ENCODE measurements at regions not wholly inside any gene's neighbourhood (a gene's known extent, or its start where the extent isn't known, plus 50 kb on each side); places are given as distances from the start of the nearest gene placed in this dataset.
"Not testable (repeated sequence)": the region's sequence is repeated elsewhere in the genome, so short reads cannot be mapped to it uniquely, and the experiment has no call there.

GRCh38 chr4:131883181-131883580 lies 1265.9 kb upstream of the PCDH10 start:
- H3K36me3 ChIP-seq (ENCODE audit: low read length); H3K79me2 ChIP-seq (ENCODE audit: insufficient read depth, low read length); H3K27me3 ChIP-seq (ENCODE audit: low read length); H3K27ac ChIP-seq (ENCODE audit: low read depth, low read length); H2AFZ ChIP-seq (ENCODE audit: low read depth, low read length, severe bottlenecking); H3K9me2 ChIP-seq (replicated peaks; ENCODE audit: insufficient read depth, low read length); H3K4me3 ChIP-seq (ENCODE audit: insufficient read depth, low read length, poor library complexity, severe bottlenecking); H3K4me2 ChIP-seq (ENCODE audit: low read depth, low read length, poor library complexity, severe bottlenecking); H3K9ac ChIP-seq (ENCODE audit: low read length); H4K20me1 ChIP-seq (ENCODE audit: low read depth, low read length); H3F3A ChIP-seq (ENCODE audit: insufficient read depth); H3K9me3 ChIP-seq (ENCODE audit: insufficient read depth, low read length): not testable (repeated sequence)

- not testable (repeated sequence) for H3K9me2 ChIP-seq (replicated peaks; ENCODE audit: insufficient read depth, low read length); H4K20me1 ChIP-seq (ENCODE audit: low read depth, low read length); H3K4me3 ChIP-seq (ENCODE audit: insufficient read depth, low read length, poor library complexity, severe bottlenecking); H3K36me3 ChIP-seq (ENCODE audit: low read length); H3F3A ChIP-seq (ENCODE audit: insufficient read depth); H3K9ac ChIP-seq (ENCODE audit: low read length); H3K79me2 ChIP-seq (ENCODE audit: insufficient read depth, low read length); H3K27ac ChIP-seq (ENCODE audit: low read depth, low read length); H3K9me3 ChIP-seq (ENCODE audit: insufficient read depth, low read length); H3K4me2 ChIP-seq (ENCODE audit: low read depth, low read length, poor library complexity, severe bottlenecking); H2AFZ ChIP-seq (ENCODE audit: low read depth, low read length, severe bottlenecking); H3K27me3 ChIP-seq (ENCODE audit: low read length)
Observed at GRCh38 chr4:131925662-131926061, 1223.4 kb upstream of the PCDH10 start.

- not testable (repeated sequence) for H3K4me3 ChIP-seq (ENCODE audit: insufficient read depth, low read length, poor library complexity, severe bottlenecking); H3K27ac ChIP-seq (ENCODE audit: low read depth, low read length)
Observed at GRCh38 chr4:131967646-131968045, 1181.4 kb upstream of the PCDH10 start.

GRCh38 chr4:131974730-131975129 lies 1174.4 kb upstream of the PCDH10 start:
- Histone ChIP-seq H3K27me3 (ENCODE audit: low read length) (no peaks in the 10 kb centered on the region), H3K4me3 (ENCODE audit: insufficient read depth, low read length, poor library complexity, severe bottlenecking) (no peak overlapping the region), H3F3A (ENCODE audit: insufficient read depth) (no peaks in the 10 kb centered on the region), H3K4me2 (ENCODE audit: low read depth, low read length, poor library complexity, severe bottlenecking) (no peak overlapping the region), H3K79me2 (ENCODE audit: insufficient read depth, low read length) (no peaks in the 10 kb centered on the region), H3K9me3 (ENCODE audit: insufficient read depth, low read length) (no peaks in the 10 kb centered on the region), H4K20me1 (ENCODE audit: low read depth, low read length) (no peaks in the 10 kb centered on the region), H3K36me3 (ENCODE audit: low read length) (no peaks in the 10 kb centered on the region), H3K27ac (ENCODE audit: low read depth, low read length) (no peak overlapping the region), H3K9me2 (replicated peaks; ENCODE audit: insufficient read depth, low read length) (no peaks in the 10 kb centered on the region), H3K9ac (ENCODE audit: low read length) (no peak overlapping the region), H2AFZ (ENCODE audit: low read depth, low read length, severe bottlenecking) (no peak overlapping the region)
- TF ChIP-seq EZH2phosphoT487 (conservative IDR thresholded peaks at IDR 0.05; ENCODE audit: low read length) (no peak), CTCF (IDR thresholded peaks at IDR 0.05; ENCODE audit: insufficient read depth, low read length, poor library complexity, severe bottlenecking) (no peak)

More at GRCh38 chr4:131967646-131968045, 1181.4 kb upstream of the PCDH10 start:
- not testable (repeated sequence) for H3F3A ChIP-seq (ENCODE audit: insufficient read depth); H3K79me2 ChIP-seq (ENCODE audit: insufficient read depth, low read length); H3K27me3 ChIP-seq (ENCODE audit: low read length); H3K36me3 ChIP-seq (ENCODE audit: low read length); H4K20me1 ChIP-seq (ENCODE audit: low read depth, low read length); H3K9ac ChIP-seq (ENCODE audit: low read length); H3K9me3 ChIP-seq (ENCODE audit: insufficient read depth, low read length); H2AFZ ChIP-seq (ENCODE audit: low read depth, low read length, severe bottlenecking); H3K9me2 ChIP-seq (replicated peaks; ENCODE audit: insufficient read depth, low read length); H3K4me2 ChIP-seq (ENCODE audit: low read depth, low read length, poor library complexity, severe bottlenecking)

GRCh38 chr4:131975276-131976132 lies 1173.6 kb upstream of the PCDH10 start:
- H3K9me2 ChIP-seq (replicated peaks; ENCODE audit: insufficient read depth, low read length); H3K9ac ChIP-seq (ENCODE audit: low read length); H3K4me2 ChIP-seq (ENCODE audit: low read depth, low read length, poor library complexity, severe bottlenecking); H2AFZ ChIP-seq (ENCODE audit: low read depth, low read length, severe bottlenecking); H4K20me1 ChIP-seq (ENCODE audit: low read depth, low read length); H3K27ac ChIP-seq (ENCODE audit: low read depth, low read length); H3F3A ChIP-seq (ENCODE audit: insufficient read depth); H3K4me3 ChIP-seq (ENCODE audit: insufficient read depth, low read length, poor library complexity, severe bottlenecking); H3K27me3 ChIP-seq (ENCODE audit: low read length); H3K36me3 ChIP-seq (ENCODE audit: low read length); H3K79me2 ChIP-seq (ENCODE audit: insufficient read depth, low read length); H3K9me3 ChIP-seq (ENCODE audit: insufficient read depth, low read length): not testable (repeated sequence)

- not testable (repeated sequence) for H3K79me2 ChIP-seq (ENCODE audit: insufficient read depth, low read length); H3K4me3 ChIP-seq (ENCODE audit: insufficient read depth, low read length, poor library complexity, severe bottlenecking); H3K27me3 ChIP-seq (ENCODE audit: low read length); H3K27ac ChIP-seq (ENCODE audit: low read depth, low read length); H3K36me3 ChIP-seq (ENCODE audit: low read length); H3K9ac ChIP-seq (ENCODE audit: low read length); H3K9me3 ChIP-seq (ENCODE audit: insufficient read depth, low read length); H3F3A ChIP-seq (ENCODE audit: insufficient read depth); H3K9me2 ChIP-seq (replicated peaks; ENCODE audit: insufficient read depth, low read length); H2AFZ ChIP-seq (ENCODE audit: low read depth, low read length, severe bottlenecking); H4K20me1 ChIP-seq (ENCODE audit: low read depth, low read length); H3K4me2 ChIP-seq (ENCODE audit: low read depth, low read length, poor library complexity, severe bottlenecking)
Observed at GRCh38 chr4:131976133-131977002, 1172.7 kb upstream of the PCDH10 start.

All from SU-DHL-6 (cell line).